ENCODE measurements at regions not wholly inside any gene's neighbourhood (a gene's known extent, or its start where the extent isn't known, plus 50 kb on each side); places are given as distances from the start of the nearest gene placed in this dataset.

DNA sequence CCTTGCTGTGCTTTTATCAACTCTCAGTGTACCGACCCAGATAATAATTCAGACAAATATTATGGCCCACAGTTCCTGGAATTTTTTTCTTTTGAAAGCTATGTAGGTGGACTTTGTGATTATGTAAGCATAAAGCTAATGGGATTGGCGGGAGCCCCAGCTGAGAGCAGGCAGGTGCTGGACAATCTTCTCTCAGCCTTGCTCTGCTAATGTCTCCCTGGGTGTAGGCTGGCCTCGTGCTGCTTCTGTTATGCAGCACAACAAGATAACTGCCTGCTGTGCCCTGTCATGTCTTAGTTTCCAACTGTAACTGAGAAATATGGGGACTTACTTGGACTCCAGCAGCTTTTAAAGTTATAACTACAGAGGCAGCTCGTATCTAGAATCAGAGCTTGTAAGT lies 415.0 kb downstream of the PDCD6IP start:
- H3K27ac ChIP-seq = peak overlapping the region in 3 of 4 donors; percentile 20 to 74 (median 63)
- H3K27me3 ChIP-seq = no peaks in the 10 kb centered on the region
- 58 to 60% methylated on average over 4 of the region's 4 CpGs for WGBS, 2 donors
- peaks cover 0 to 21% (median 21%) of the 10 kb centered on the region in 3 donors for H3K4me1 ChIP-seq
- H3K9me3 ChIP-seq = no peaks in the 10 kb centered on the region
- H3K36me3 ChIP-seq = no peaks in the 10 kb centered on the region
- H3K4me3 ChIP-seq = no peak overlapping the region
- no peak for DNase-seq
- TF ChIP-seq CTCF (IDR thresholded peaks at IDR 0.05) (no peak), POLR2A (IDR thresholded peaks at IDR 0.05) (no peak)
- intact Hi-C loops (cut with DNase I) = no loop called here

DNA sequence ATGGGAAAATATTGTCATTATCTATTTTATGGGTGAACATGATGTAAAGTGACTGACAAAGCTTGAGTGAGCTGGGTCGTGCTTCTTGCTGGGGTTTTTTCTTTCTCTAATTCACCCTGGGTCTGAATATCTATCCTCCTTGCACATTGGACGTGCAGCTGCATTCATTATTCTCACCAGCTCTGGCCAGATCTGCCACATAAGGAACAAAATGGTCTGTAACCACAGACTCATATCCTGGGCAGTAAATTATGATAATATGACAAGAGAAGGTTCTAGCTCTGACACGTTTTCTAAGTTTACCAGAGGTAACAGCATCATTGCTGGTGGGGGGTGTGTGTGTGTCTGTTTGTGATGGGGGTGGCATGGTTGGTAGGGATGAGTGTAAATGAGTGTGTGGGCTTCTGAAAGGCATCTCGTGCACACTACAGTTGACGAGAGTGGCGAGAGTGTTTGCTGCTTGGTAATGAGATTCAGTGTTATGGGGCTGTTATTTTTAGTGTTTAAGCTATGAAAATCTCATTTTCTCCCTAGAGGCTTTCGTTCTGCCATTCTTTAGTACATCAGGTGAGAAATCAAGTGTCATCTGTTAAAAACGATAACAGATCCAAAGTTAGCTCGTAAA lies 418.4 kb downstream of the PDCD6IP start:
- H3K27ac ChIP-seq = no peak overlapping the region
- H3K36me3 ChIP-seq = no peaks in the 10 kb centered on the region
- 77 to 84% methylated on average over 9 of the region's 9 CpGs for WGBS, 2 donors
- peaks cover 0 to 18% (median 16%) of the 10 kb centered on the region in 3 donors for H3K4me1 ChIP-seq
- no peaks in the 10 kb centered on the region for H3K27me3 ChIP-seq
- no peak for DNase-seq
- no peak overlapping the region for H3K4me3 ChIP-seq
- no peak for TF ChIP-seq CTCF (IDR thresholded peaks at IDR 0.05)
- TF ChIP-seq POLR2A (IDR thresholded peaks at IDR 0.05) = no peak
- H3K9me3 ChIP-seq = no peaks in the 10 kb centered on the region
- intact Hi-C loops (cut with DNase I) = no loop called here

DNA sequence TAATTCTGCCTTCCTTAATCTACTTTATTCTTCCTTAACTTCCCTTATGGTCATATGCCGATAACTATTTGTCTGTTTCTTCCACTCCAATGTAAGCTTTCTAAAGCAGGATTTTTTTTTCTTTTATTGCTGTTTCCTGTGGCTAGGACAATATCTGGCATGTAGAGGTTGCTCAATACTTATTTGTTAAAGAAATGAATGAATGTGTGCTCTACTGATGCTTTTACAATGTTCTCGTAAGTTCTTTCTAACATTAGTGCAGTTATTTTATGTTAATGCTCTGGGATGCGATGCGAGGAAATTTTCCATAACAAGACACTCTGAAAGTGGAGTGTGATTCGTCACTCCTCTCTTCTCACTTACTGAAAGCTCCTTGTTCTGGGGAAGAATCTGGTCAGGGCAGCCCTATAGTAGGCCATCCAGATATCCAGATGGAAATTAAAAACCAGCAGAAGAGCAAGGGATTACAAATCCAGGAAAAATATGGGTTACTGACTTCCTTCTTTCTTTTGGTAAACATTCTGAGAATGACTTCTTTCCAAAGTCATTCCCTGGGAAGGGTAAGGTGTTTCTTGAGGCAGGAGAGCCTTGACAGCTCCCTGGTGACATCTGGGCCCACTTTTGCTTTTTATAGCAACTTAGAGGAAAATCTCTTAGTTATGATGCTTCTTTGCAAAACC lies 420.4 kb downstream of the PDCD6IP start:
- intact Hi-C loops (cut with DNase I) = no loop called here
- TF ChIP-seq POLR2A (IDR thresholded peaks at IDR 0.05) (no peak), CTCF (IDR thresholded peaks at IDR 0.05) (no peak)
- H3K4me3 ChIP-seq = no peak overlapping the region
- no peaks in the 10 kb centered on the region for H3K36me3 ChIP-seq
- no peaks in the 10 kb centered on the region for H3K27me3 ChIP-seq
- no peaks in the 10 kb centered on the region for H3K4me1 ChIP-seq
- 81 to 82% methylated on average over 5 of the region's 5 CpGs for WGBS, 2 donors
- no peak for DNase-seq
- H3K27ac ChIP-seq = no peak overlapping the region
- H3K9me3 ChIP-seq = no peaks in the 10 kb centered on the region

GRCh38 chr3:34219556-34219955 lies 421.1 kb downstream of the PDCD6IP start:
- H3K36me3 ChIP-seq = no peaks in the 10 kb centered on the region
- intact Hi-C loops (cut with DNase I) = no loop called here
- no peak overlapping the region for H3K4me3 ChIP-seq
- no peaks in the 10 kb centered on the region for H3K4me1 ChIP-seq
- H3K27ac ChIP-seq = no peak overlapping the region
- TF ChIP-seq POLR2A (IDR thresholded peaks at IDR 0.05) (no peak), CTCF (IDR thresholded peaks at IDR 0.05) (no peak)
- 81 to 82% methylated on average over 1 of the region's 1 CpG for WGBS, 2 donors
- no peak for DNase-seq
- no peaks in the 10 kb centered on the region for H3K9me3 ChIP-seq
- H3K27me3 ChIP-seq = no peaks in the 10 kb centered on the region

DNA sequence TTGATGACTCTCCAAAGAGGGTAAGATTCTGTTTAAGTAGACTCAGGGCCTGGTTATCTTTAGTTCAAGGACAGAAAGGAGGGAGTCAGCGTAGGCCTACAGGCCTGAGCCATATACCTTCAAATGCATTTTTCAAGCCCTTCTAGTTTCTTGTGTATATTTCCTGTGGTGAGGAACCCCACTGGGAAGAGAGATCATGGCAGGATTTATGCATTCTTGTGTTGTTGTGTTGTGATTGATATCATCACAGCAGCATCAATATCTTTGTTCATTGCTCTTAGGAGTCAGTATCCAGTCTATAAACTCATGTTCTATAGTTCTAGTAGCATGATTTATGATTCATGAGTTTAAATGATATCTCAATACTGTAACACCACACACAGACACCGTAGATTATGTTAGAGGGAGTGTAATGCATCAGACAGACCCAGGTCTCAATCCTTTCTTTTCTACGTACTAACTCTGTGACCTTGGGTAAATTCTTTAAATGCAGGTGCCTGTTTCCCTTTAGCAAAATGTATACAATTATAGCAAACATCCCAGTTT lies 427.5 kb downstream of the PDCD6IP start:
- no peak for TF ChIP-seq CTCF (IDR thresholded peaks at IDR 0.05)
- TF ChIP-seq POLR2A (IDR thresholded peaks at IDR 0.05) = no peak
- Histone ChIP-seq H3K4me3 (no peak overlapping the region), H3K9me3 (no peaks in the 10 kb centered on the region), H3K27me3 (no peaks in the 10 kb centered on the region), H3K36me3 (no peaks in the 10 kb centered on the region), H3K4me1 (no peaks in the 10 kb centered on the region), H3K27ac (no peak overlapping the region)
- DNase-seq = no peak
- intact Hi-C loops (cut with DNase I) = no loop called here
- WGBS, 2 donors = 59 to 83% methylated on average over 3 of the region's 3 CpGs

Measured in esophagus squamous epithelium (tissue), 5 donors.